Gastroesophageal sphincter (tissue), 3 donors: ENCODE measurements at regions not wholly inside any gene's neighbourhood (a gene's known extent, or its start where the extent isn't known, plus 50 kb on each side); places are given as distances from the start of the nearest gene placed in this dataset.
"Not testable (repeated sequence)": the region's sequence is repeated elsewhere in the genome, so short reads cannot be mapped to it uniquely, and the experiment has no call there.

Experiments
- CTCF ChIP-seq, 4 experiments: fragments of 200-600 bp in 2 of 4; fragments of 450-650 bp in 2 of 4; sonication (generic) in 1 of 4; IDR thresholded peaks; one replicate each; pipeline ENCODE4 v1.5.1; 2017 to 2019; ENCODE audit warnings: antibody characterized with exemption in 4 of 4, mild to moderate bottlenecking in 2 of 4, moderate library complexity in 2 of 4
- POLR2A ChIP-seq, 2 donors: fragments of 450-650 bp; IDR thresholded peaks; one replicate each; pipeline ENCODE4 v1.6.1; 2017; ENCODE audit warnings: antibody characterized with exemption in 2 of 2, mild to moderate bottlenecking in 2 of 2, moderate library complexity in 1 of 2
- POLR2AphosphoS5 ChIP-seq: sonication (generic); formaldehyde crosslinking; IDR thresholded peaks from one replicate; pipeline ENCODE4 v1.6.1; 2017; ENCODE audit warnings: antibody characterized with exemption

- TF ChIP-seq CTCF (IDR thresholded peaks at IDR 0.05); POLR2A (IDR thresholded peaks at IDR 0.05); POLR2AphosphoS5: not testable (repeated sequence)
Observed at GRCh38 chr15:20209973-20210372, 331.6 kb downstream of the GOLGA6L6 start.
